ENCODE measurements at regions not wholly inside any gene's neighbourhood (a gene's known extent, or its start where the extent isn't known, plus 50 kb on each side); places are given as distances from the start of the nearest gene placed in this dataset.
A peak's percentile ranks its signal among the peaks of the same experiment; 100 is the strongest.

- peaks cover 38 to 40% of the 10 kb centered on the region in 2 experiments for H3K9me3 Mint-ChIP-seq
Observed at GRCh38 chr4:184274286-184274951, 56.7 kb upstream of the ENPP6 start.

More at GRCh38 chr4:184274286-184274951, 56.7 kb upstream of the ENPP6 start:
- Histone ChIP-seq H4K5ac (ENCODE audit: insufficient read length, low read depth, low read length) (no peak overlapping the region), H3K4ac (ENCODE audit: low read depth, low read length) (no peak overlapping the region), H3K4me2 (ENCODE audit: insufficient read depth, insufficient read length, low read length) (no peak overlapping the region), H4K8ac (replicated peaks; ENCODE audit: insufficient read length, low read depth, low read length) (no peak overlapping the region), H3K9ac (ENCODE audit: extremely low read depth, insufficient read length, low read length) (no peak overlapping the region), H3K79me1 (ENCODE audit: insufficient read depth, low read depth, low read length, poor library complexity, severe bottlenecking) (no peaks in the 10 kb centered on the region), H3K9me3 (ENCODE audit: control insufficient read depth, low read depth, low read length) (peaks cover 7% of the 10 kb centered on the region), H3T11ph (ENCODE audit: low read length) (no peak overlapping the region), H3K79me2 (ENCODE audit: insufficient read depth, low read length) (no peaks in the 10 kb centered on the region), H3K27me3 (ENCODE audit: insufficient read depth, low read length) (no peaks in the 10 kb centered on the region), H2BK12ac (ENCODE audit: insufficient read length, low read depth, low read length) (no peak overlapping the region), H3K27ac (ENCODE audit: insufficient read length, low read depth, low read length) (no peak overlapping the region), H4K20me1 (ENCODE audit: control insufficient read depth, insufficient read depth, insufficient read length) (no peaks in the 10 kb centered on the region), H4K91ac (ENCODE audit: insufficient read length, low read depth, low read length) (no peak overlapping the region), H2BK120ac (ENCODE audit: low read depth, low read length, poor library complexity, severe bottlenecking) (no peak overlapping the region), H2BK15ac (ENCODE audit: low read depth, low read length) (peak overlapping the region; percentile 81; the same call in 1 of the 2 replicates), H3K4me1 (ENCODE audit: insufficient read depth, low read length) (no peaks in the 10 kb centered on the region), H2BK20ac (ENCODE audit: low read depth, low read length, poor library complexity, severe bottlenecking) (no peak overlapping the region), H3K14ac (ENCODE audit: insufficient read depth, low read length) (peak overlapping the region; percentile 62), H3K23ac (ENCODE audit: insufficient read length, low read depth, low read length) (no peak overlapping the region), H3K56ac (ENCODE audit: insufficient read length, low read depth, low read length) (no peak overlapping the region), H2BK5ac (ENCODE audit: insufficient read length, low read length) (no peak overlapping the region), H2AK5ac (ENCODE audit: insufficient read length, low read length) (no peak overlapping the region), H3K23me2 (ENCODE audit: insufficient read length, low read depth, low read length, poor library complexity, severe bottlenecking) (no peaks in the 10 kb centered on the region), H3K18ac (ENCODE audit: insufficient read length, low read depth, low read length) (no peak overlapping the region), H2AFZ (ENCODE audit: low read length) (peak overlapping the region; percentile 63)
- no peak overlapping the region for H3K27ac Mint-ChIP-seq
- TF ChIP-seq CTCF (conservative IDR thresholded peaks at IDR 0.05) = no peak
- H3K4me3 Mint-ChIP-seq = no peak overlapping the region
- peaks cover 6 to 17% of the 10 kb centered on the region in 2 experiments; a peak in 3 of 4 replicates for H3K4me1 Mint-ChIP-seq
- WGBS (ENCODE audit: extremely low coverage, insufficient read length, low lambda C conversion rate) = no CpG with 5 or more reads among the region's 6 CpGs
- peaks cover 14 to 33% (median 14%) of the 10 kb centered on the region in 3 experiments for H3K36me3 Mint-ChIP-seq (ENCODE audit: insufficient read depth in 1 of 3, low read depth in 3 of 3)
- peak; percentile 22 for DNase-seq
- H3K27me3 Mint-ChIP-seq (ENCODE audit: low read depth) = peaks cover 9% of the 10 kb centered on the region
